ENCODE measurements at regions not wholly inside any gene's neighbourhood (a gene's known extent, or its start where the extent isn't known, plus 50 kb on each side); places are given as distances from the start of the nearest gene placed in this dataset.
"Not testable (repeated sequence)": the region's sequence is repeated elsewhere in the genome, so short reads cannot be mapped to it uniquely, and the experiment has no call there.

- no peak for DNase-seq
These were observed 326.8 kb downstream of the PPP4R3C start for GRCh38 chrX:27136325-27136724.

DNA sequence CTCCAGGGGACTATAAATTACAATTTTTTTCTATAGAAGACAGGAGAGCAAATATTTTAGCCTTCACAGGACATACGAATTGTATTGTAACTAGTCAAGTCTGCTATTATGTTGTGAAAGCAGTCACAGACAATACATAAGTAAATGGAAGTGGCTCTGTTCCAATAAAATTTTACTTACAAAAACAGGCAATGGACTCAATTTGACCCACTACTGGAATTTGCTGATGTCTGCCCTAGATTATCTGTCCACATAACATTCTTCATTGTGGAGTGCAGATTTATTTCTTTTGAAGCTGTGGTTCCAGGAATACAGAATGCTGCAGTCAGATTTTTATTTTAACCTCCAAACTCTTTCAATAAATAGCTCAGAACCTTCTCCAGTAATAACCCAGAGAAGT, 330.3 kb downstream of the PPP4R3C start:
- DNase-seq: no peak

GRCh38 chrX:27087176-27087575, 376.0 kb downstream of the PPP4R3C start:
- not testable (repeated sequence) for DNase-seq

GRCh38 chrX:27086237-27086636, 376.9 kb downstream of the PPP4R3C start:
- DNase-seq: no peak

- DNase-seq: no peak
These were observed 377.8 kb downstream of the PPP4R3C start for GRCh38 chrX:27085346-27085745.

DNA sequence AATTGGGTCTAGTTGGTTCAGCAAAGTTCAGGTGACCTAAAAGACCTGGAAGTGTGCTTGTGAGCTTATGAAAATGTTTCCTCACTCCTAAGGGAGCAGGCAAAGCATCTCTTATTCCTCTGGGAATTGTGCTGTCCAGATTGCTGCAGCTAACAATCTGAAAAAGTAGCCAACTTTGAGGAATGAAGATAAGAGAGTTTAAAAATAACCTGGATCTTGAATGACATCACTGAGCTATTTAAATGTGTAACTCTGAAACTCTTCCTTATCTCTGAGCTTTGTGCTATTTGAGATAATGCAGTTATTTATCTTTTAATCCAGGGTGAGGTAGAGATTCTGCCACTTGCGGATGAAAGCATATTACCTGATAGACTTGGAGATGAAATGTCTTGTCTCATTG, 384.8 kb downstream of the PPP4R3C start:
- DNase-seq: no peak

DNA sequence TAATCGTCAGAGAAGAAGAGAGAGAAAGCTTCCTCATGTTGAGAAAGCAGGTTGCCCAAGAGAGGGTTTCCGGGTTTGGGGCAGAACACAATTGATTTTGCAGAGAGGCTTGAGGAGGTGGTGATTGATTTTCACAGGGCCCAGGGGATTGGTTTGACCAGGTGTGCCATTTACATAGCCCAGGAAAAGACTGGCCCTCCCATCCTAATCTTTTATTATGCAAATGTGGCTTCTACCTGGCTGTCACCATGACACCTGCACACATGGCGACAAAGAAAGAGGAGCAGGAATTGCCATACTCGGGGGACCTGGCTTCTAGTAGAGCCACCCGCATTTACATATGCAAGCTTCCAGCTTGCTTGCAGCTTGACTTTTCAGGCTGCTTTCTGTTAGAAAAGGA, 405.3 kb downstream of the PPP4R3C start:
- no peak for DNase-seq

GRCh38 chrX:27039332-27039731, 423.8 kb downstream of the PPP4R3C start:
- DNase-seq: no peak

GRCh38 chrX:27008486-27008885, 454.7 kb downstream of the PPP4R3C start:
- no peak for DNase-seq

DNA sequence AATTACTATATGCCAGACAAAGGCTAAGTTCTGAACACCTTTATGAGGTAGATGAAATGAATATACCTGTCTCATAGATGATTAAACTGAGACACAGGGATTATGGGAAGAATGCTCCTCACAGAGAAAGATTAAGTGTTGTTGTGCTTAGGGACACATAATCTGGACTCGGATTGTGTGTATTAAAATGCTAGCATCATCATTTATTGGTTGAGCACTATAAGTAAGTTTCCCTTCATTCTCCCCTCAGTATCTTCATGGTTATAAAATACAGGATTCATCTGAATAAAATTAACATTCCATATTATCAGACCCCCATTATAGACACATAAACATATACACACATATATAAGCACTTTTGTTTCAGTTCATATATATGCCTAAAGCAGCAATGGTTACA, 463.5 kb downstream of the PPP4R3C start:
- DNase-seq: no peak

DNA sequence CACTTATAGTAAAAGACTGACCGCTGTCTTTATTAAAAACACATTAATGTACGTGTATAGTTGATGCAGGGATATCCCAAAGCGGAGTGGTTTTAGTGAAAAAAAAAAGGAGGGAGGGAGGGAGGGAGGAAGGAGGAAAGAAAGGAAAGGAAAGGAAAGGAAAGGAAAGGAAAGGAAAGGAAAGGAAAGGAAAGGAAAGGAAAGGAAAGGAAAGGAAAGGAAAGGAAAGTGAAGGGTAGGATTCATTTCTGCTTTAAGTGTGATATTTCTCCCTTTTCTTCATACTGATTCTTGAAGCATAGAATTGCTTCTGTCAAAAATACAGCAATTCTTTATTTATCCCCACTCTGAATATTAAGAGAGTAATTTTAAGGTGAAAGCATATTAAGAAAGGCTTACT, 504.9 kb downstream of the PPP4R3C start:
- DNase-seq: no peak

GRCh38 chrX:26954029-26954428, 509.1 kb downstream of the PPP4R3C start:
- DNase-seq: no peak

- DNase-seq: no peak
These were observed 510.9 kb downstream of the PPP4R3C start for GRCh38 chrX:26952213-26952612.

- no peak for DNase-seq
These were observed 535.7 kb downstream of the PPP4R3C start for GRCh38 chrX:26927419-26927818.

- DNase-seq: no peak
These were observed 538.1 kb downstream of the PPP4R3C start for GRCh38 chrX:26925088-26925487.

DNA sequence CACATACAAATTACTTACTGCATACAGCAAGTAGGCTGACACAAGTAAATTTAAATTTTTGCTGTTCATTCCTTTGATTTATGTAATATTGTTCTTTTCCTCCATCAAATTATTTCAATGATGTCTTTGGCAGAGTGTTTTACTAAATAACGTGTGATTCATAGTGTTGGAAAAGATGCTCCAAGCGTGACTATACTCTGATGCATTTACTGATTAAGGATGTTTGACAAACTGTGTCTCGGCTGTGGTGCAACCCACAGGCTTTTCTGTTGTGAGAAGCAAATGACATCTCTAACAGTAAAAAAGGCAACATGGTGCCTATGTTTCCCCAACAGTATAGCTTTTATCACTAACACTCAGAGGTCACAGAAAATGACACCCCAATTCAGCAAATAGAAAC, 540.9 kb downstream of the PPP4R3C start:
- DNase-seq: no peak

GRCh38 chrX:26918631-26919030, 544.5 kb downstream of the PPP4R3C start:
- DNase-seq: no peak

DNA sequence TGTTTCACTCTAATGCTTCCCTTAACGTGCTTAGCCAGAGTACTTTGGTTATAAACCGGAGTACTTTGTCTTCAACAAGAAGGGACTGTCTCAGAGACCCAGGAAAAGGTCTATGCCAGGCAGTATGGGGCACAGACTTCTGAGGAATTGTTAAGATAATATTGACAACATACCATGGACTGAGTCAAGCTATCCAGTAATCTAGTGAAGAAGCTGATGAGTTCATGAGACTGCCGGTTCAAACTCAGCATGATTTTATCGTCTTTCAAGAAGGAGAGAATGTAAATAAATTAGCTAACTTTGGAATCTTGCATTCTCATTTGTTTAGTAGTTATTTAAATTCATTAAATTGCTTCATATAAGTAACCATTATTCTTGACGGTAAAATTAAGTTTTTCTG, 546.1 kb downstream of the PPP4R3C start:
- DNase-seq: no peak

- DNase-seq: no peak
These were observed 548.1 kb downstream of the PPP4R3C start for GRCh38 chrX:26915064-26915463.

DNA sequence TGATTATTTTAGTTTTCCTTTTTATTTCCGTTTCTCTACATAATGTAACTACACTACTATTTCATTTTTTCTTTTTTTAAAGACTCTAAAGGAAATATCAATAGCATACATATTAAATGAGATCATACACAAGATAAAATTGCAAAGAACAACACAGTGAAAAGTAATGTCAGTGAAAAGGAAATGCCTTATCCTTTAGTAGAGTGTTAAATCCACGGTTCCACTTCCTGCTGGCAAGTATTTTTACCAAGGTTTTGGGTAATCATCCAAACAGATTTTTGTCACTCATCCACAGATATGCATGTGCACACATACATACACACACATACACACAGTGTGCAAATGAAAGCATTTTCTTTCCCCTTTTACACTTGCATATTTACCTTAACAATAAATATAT, 548.9 kb downstream of the PPP4R3C start:
- DNase-seq: no peak

GRCh38 chrX:26911785-26912184, 551.4 kb downstream of the PPP4R3C start:
- DNase-seq: not testable (repeated sequence)

DNA sequence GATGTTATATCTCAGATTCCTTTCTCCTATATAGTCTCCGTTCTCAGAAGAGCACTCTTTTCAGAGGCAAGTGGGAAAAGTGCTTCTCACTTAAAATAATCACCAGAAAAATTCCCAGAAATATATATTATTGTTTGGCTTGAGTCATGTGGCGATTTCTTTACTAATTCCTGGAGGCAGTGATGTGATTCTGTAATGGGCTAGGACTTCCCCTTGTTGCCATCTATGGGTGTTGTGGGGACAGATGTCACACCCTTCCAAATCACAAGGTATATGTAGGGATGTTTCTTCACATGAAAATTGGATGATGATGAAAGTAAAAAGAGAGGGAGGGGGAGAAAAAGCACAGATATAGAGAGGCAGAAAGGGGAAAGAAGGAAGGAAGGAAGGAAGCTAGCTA, 553.4 kb downstream of the PPP4R3C start:
- DNase-seq: no peak

GRCh38 chrX:26908218-26908617, 554.9 kb downstream of the PPP4R3C start:
- no peak for DNase-seq

DNA sequence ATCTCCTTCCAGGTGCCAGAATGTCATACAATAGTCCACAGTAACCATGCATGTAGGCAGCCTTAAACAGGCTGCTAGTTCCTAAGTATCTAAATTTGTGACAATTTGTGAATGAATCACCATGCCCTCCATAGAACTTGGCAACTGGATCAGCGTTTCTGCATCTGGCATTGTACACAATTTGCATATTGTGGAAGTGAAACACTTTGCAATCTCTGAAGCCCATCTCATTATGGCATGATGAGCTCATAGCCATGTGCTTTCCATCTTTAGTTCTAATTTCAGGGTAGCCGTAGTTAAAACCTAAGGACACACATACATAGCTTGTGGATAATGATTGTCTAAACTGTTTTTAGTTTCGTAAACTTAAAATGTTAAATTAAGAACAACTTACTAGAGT, 573.6 kb downstream of the PPP4R3C start:
- no peak for DNase-seq

DNA sequence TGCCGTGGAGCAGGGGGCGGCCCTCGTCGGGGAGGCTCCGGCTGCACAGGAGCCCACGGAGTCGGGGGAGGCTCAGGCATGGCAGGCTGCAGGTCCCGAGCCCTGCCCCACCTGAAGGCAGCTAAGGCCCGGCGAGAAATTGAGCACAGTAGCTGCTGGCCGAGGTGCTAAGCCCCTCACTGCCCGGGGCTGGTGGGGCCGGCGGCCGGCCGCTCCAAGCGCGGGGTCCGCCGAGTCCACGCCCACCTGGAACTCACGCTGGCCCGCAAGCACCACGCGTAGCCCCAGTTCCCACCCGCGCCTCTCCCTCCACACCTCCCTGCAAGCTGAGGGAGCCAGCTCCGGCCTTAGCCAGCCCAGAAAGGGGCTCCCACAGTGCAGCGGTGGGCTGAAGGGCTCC, 589.4 kb downstream of the PPP4R3C start:
- DNase-seq: no peak

GRCh38 chrX:26871967-26872366, 591.2 kb downstream of the PPP4R3C start:
- DNase-seq: no peak
